NCI-H2196 (cell line): ENCODE measurements at regions not wholly inside any gene's neighbourhood (a gene's known extent, or its start where the extent isn't known, plus 50 kb on each side); places are given as distances from the start of the nearest gene placed in this dataset.
A peak's percentile ranks its signal among the peaks of the same experiment; 100 is the strongest.

ENCODE experiments used
- DNase-seq: peaks from one replicate; lab custom pipeline; 2025; ENCODE audit not compliant: unreplicated experiment; lab: John Stamatoyannopoulos, UW

GRCh38 chr17:83177611-83178532 lies 98.5 kb downstream of the METRNL start:
- no peak for DNase-seq

GRCh38 chr17:83178533-83179304 lies 99.3 kb downstream of the METRNL start:
- DNase-seq = peak; percentile 94

DNA sequence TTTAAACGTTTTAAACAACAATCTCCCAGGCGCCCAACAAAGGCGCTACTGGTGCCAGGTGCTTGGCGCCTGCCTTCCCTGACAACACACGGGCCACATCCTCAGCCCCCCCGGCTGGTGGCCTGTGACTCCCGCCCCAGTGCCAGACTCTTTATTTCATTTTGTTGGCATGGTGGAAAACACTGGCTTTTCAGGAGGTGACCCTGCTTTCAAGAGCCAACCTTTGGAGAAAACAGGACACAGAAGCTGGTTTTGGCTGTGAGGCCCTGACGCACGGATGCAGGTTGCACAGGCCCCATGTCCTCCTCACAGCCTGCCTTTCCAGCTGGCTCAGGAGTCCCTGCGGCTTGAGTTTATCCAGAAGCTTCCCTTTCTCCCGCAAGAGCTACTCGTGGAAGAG lies 100.0 kb downstream of the METRNL start:
- DNase-seq = peak; percentile 94

DNA sequence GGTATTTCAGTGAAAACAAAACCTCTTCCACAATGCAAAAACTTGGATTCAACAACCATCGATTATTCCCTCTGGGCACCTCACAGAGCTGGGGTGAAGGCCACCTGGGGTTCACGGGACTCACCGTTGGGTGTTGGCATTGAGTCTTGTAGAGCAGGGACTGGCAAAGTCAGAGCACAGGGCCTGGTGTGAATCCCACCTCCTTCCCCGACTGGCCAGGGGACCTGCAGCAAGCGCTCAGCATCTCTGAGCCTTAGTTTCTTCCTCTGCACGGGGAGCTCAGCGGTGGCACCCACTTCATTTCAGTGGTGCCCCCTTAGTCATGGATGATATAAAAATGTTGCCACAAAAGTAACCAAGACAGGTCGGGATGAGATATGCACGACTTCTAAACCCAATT lies 100.4 kb downstream of the METRNL start:
- DNase-seq = no peak

GRCh38 chr17:83180264-83180995 lies 101.0 kb downstream of the METRNL start:
- no peak for DNase-seq

DNA sequence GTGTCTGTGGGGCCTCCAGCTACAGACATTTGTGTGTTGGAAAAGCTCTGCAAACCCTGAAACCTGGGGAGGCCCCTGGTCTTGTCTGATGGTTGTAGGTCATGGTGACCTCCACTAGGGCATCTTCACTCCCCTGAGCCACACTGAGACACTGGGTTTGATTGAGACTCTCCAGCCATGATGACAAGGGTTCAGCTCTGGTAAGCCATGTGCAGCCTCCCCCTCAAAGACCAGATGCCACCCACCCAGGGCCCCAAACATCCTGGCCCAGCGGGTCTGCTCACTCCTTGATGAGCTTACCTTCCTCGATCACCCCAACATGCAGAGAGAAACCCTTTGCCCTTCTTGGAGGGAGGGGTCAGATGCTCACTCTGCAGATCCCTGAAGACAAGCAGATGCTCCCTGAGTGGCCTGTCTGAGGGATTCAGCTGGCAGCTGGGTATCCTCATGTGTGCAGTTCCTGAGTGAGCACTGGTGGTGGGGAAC lies 101.6 kb downstream of the METRNL start:
- no peak for DNase-seq

DNA sequence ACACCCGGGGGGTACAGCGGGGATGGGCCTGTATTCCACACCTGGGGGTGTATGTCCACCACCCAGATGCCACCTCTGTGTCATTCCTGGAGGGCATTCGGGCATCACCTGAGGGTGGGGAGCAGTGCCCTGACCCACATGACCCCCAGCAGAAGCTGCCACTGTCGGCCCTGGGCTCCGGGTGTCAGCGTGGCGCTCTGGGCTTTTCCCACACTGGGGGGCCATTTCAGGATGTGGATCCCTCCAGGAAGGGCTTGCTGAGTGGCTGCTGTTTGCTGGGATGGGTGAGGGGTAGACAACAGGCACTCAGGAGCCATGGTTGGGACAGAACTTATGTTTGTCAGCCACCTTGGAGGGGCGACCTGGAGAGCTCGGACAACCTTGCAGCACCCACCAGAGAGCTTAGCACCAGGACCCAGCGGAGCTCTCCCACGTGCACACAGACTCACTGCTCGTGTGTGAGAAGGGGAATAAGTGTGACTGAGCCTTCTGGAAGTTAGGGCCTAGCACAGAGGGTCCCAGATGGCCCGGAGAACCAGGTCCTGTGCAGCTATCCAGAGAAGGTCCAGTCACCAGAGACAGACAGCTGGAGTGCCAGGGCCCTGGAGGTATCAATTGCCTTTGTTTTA lies 102.7 kb downstream of the METRNL start:
- no peak for DNase-seq

- DNase-seq = no peak
These were observed 103.3 kb downstream of the METRNL start for GRCh38 chr17:83182620-83183101.

DNA sequence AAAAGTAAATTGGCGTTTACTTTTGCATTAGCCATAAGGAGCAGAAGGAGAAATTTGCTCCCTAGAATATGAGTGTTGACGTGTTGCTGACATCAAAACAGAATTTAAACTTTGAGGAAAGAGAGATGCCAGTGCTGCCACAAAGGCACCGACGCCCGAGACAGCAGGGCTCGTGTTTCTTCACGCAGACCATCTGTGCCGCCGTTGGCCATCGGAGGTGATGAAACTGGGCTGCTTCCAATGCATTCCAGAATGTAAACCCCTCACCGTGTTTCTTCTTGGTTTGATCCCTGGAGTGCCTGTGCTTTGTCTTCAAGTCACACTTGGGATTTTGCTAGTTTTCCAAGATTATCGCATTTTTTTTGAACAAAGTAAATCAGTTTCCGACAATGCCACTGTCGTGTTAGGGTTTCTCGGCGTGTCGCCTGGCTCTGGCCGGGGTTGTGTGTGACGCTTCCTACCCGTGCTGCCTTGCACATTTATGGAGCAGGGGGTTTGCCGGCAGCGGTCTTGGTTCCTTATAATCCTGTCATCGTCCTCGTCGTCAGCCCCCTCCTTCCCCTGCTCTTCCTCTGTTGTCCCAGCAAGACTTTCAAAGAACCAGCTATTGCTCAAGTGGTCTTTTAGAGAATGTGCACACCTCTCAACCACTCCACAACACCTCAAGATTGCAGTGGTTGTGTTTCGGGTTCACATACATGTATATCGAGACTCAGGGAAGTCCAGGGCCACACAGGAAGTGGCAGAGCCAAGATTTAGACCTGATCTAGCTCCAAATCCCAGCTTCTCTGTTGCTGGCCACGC lies 103.9 kb downstream of the METRNL start:
- DNase-seq = no peak

DNA sequence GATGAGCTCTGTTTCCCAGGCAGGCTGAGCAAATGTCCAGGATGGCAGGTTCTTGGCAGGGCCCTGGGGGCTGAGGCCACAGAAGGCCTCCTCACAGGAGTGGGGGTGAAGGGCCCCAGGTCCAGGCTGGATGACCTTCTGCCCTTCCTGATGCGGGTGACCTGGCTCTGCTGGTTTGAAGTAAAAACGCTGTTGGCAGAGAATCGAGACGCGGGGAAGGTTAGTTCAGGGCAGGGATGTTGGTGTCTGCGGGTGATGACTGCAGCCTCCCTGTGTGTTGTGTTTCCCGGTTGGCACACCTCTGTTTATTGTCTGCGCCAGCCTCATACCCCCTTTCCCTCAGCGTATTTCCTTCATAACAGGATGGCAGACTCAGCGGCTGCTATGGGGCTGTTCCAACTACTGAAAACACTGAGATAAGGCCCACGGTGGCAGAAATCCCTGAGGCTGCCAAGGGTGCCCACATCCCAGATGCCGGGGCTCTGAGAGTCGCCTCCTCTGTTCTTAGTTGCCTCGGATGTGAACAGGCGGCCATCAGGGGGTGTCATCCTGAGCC lies 104.6 kb downstream of the METRNL start:
- DNase-seq = no peak

- no peak for DNase-seq
These were observed 105.9 kb downstream of the METRNL start for GRCh38 chr17:83185023-83186002.

GRCh38 chr17:83186226-83186625 lies 106.8 kb downstream of the METRNL start:
- DNase-seq = no peak

DNA sequence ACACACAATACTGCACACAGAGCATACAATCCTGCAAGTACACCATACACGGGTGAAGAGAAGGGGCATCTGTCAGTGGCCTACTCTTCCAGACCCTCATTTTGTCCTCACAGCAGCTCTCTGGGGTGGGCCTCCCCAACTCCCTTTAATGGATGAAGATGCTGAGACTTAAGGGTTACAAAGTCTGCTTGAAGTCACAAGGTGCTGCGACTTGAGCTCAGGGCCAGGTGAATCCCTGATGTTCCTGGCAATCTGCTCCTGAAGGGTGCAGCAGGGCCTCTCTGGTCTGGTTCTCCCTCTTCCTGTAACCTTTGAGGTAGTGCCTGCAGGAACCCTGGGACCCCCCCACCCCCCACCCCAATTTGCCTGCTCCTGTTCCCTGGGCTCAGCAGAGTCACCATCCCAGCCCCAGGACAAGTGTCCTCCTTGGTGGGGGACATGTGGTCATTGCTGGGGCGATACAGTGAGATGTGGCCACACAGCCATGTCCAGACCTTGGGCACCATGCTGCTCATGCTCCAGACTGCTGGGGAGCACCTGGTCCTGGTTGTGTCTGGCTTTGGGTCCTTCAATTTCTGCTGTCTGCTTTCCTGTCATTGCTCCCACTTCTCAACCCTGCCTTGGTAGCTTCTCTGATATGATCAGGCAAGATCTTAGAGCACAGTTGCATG lies 107.5 kb downstream of the METRNL start:
- no peak for DNase-seq

DNA sequence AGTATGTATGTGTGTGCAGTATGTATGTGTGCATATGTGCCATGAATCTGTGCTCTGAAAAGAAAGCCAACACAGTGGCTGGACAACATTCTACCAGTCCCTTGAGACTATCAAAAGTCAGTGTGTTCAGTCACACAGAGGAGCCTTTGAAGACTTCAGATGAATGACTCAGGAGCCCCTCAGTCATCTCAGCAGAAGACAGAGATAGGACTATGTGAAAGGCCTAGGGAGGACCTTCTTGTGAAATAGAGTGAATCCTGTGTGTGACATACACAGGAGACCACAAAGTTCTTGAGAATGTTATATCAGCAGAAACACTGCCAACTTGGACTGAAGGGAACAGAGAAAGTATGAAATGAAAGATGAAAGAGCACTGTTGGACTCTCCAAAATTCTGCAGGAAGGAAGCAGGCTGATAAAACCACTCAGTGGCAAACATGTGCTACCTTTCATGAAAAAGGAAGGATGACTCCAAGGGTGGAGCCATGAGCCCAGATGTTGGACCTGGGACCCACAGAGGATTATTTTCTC lies 108.4 kb downstream of the METRNL start:
- no peak for DNase-seq

DNA sequence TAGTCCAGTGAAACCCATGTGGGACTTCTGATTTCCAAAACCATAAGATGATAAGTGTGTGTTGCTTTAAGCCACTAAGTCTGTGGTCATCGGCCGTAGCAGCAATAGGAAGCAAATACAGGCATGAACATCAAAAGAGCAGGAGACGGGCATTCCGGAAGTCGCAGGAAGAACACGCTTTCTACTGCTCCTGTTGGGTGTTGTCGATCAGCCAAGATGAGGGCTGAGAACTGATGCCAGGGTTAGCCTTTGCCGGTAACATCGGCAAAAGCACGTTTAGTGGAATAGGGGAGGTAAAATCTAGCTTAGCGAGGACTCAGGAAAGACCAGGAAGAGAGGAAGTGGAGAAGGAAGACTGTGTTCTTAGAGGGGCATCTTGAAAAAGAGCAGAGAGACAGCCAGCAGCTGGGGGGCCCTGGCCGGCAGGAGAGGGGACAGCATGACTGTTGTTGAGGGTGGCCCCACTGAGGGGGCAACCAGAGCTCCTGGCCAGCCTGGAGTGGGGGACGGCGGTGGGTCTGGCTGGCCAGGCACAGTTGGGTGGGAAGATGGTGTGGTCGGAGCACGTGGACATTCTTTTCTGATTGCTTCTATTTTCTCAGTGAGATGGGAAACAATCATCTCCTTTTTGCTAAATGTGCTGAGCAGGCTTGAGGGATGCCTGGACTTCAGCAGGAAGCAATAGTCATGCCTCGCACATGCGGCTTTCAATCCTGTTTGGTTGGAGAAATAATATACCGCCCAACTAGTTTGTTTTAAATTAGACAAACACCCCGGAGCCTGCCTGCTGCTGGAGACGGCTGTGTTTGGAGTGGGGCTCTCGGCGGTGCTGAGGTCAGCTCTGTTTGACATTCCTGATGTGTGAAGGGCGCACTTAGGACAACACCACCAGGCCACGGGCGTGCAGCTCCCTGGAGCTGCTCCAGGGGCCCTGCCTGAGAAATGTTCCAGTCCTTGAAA lies 109.9 kb downstream of the METRNL start:
- no peak for DNase-seq

DNA sequence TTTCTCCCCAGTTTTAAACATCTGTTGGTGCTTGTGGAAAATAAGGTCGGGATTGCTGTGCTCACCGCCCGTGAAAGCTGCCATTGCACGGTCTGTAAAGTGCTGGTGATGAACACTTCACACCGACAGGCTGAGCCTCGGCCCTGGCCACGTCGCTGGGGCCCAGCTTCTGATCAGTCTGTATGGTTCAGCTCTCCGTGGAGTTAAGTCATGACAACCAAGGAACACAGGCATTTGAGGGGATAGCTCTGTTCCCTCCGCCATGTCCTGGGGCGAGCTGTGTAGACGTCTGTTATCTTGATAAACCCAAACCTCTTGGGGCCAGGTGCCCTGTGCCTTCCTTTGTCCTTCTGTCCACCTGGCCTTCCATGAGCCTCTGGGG lies 110.6 kb downstream of the METRNL start:
- DNase-seq = no peak
